ENCODE measurements at regions not wholly inside any gene's neighbourhood (a gene's known extent, or its start where the extent isn't known, plus 50 kb on each side); places are given as distances from the start of the nearest gene placed in this dataset.

DNA sequence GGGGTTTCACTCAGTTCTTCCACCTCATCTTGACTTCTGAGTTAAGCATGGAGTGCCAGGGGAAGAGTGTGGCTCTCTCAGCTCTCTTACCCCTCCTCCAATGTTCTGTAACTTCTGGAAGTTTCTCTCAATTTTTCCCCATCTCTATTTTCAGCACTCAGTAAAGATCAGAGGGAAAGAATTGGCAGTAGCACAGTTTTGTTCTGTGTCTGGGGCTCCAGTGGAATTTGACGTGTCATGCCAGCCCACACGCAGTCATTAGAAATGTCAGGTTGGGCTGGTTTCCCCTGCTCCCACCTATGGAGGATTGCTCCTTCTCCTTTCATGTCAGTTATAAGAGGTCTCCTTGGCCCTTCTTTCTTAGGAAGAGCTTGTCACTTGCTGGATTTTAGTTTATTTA is 104.6 kb upstream of the COL3A1 start:
- Mint-ChIP-seq H3K36me3 (ENCODE audit: low read depth) (peaks cover 17% of the 10 kb centered on the region), H3K4me1 (ENCODE audit: low read depth) (peaks cover 17% of the 10 kb centered on the region), H3K27me3 (ENCODE audit: low read depth) (no peaks in the 10 kb centered on the region), H3K4me3 (ENCODE audit: unreplicated experiment) (no peak overlapping the region), H3K27ac (ENCODE audit: unreplicated experiment) (peak overlapping the region; percentile 46), H3K9me3 (ENCODE audit: low read depth) (peaks cover 23% of the 10 kb centered on the region)
- no peak for DNase-seq (ENCODE audit: low spot score)
- TF ChIP-seq, protein P1, sequence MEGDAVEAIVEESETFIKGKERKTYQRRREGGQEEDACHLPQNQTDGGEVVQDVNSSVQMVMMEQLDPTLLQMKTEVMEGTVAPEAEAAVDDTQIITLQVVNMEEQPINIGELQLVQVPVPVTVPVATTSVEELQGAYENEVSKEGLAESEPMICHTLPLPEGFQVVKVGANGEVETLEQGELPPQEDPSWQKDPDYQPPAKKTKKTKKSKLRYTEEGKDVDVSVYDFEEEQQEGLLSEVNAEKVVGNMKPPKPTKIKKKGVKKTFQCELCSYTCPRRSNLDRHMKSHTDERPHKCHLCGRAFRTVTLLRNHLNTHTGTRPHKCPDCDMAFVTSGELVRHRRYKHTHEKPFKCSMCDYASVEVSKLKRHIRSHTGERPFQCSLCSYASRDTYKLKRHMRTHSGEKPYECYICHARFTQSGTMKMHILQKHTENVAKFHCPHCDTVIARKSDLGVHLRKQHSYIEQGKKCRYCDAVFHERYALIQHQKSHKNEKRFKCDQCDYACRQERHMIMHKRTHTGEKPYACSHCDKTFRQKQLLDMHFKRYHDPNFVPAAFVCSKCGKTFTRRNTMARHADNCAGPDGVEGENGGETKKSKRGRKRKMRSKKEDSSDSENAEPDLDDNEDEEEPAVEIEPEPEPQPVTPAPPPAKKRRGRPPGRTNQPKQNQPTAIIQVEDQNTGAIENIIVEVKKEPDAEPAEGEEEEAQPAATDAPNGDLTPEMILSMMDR (IDR thresholded peaks at IDR 0.05) = no peak

DNA sequence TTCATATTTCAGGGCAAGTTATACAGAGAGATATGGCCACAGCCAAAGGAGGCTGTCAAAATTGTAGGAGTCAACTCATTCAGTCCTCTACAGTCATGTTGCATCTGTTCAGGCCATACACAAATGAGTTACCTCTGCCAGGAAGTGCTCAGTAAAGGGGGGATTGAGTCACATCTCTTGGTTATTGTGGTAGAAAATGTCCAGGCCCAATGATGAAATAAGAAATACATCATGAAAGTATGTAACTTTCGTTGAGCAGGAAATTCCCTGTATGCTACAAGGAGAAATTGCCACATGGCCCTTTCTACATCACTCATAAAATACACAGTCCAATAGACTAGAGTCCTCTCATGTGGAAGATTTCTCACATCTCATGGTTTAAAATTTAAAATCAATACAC is 103.9 kb upstream of the COL3A1 start:
- TF ChIP-seq, protein P1 (IDR thresholded peaks at IDR 0.05) = no peak
- H3K9me3 Mint-ChIP-seq (ENCODE audit: low read depth) = peaks cover 16% of the 10 kb centered on the region
- H3K4me1 Mint-ChIP-seq (ENCODE audit: low read depth) = peaks cover 22% of the 10 kb centered on the region
- no peak overlapping the region for H3K4me3 Mint-ChIP-seq (ENCODE audit: unreplicated experiment)
- H3K27me3 Mint-ChIP-seq (ENCODE audit: low read depth) = no peaks in the 10 kb centered on the region
- H3K27ac Mint-ChIP-seq (ENCODE audit: unreplicated experiment) = peak overlapping the region; percentile 46
- no peak for DNase-seq (ENCODE audit: low spot score)
- H3K36me3 Mint-ChIP-seq (ENCODE audit: low read depth) = peaks cover 11% of the 10 kb centered on the region

DNA sequence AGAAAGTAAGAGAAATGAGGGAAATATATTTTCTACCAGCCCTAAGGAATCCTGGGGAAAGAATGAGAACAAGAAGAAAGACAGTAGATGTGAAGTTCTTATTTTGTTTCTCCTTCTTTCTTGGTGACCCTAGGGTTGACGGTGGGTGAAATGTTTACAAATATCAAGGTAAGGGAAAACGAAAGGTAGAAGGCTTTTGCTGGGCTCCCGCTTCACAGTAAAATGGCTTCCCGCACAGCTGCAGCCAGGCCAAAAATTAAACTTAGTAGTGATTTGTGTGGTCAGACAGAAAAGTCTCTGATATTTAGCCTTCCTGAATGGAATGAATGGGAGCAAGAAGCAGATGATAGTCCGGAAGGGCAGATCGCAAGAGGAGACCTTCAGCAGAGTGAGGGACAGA is 99.1 kb upstream of the COL3A1 start:
- no peaks in the 10 kb centered on the region for H3K9me3 Mint-ChIP-seq (ENCODE audit: low read depth)
- H3K4me3 Mint-ChIP-seq (ENCODE audit: unreplicated experiment) = no peak overlapping the region
- H3K36me3 Mint-ChIP-seq (ENCODE audit: low read depth) = no peaks in the 10 kb centered on the region
- no peaks in the 10 kb centered on the region for H3K27me3 Mint-ChIP-seq (ENCODE audit: low read depth)
- H3K27ac Mint-ChIP-seq (ENCODE audit: unreplicated experiment) = no peak overlapping the region
- H3K4me1 Mint-ChIP-seq (ENCODE audit: low read depth) = peaks cover 33% of the 10 kb centered on the region
- TF ChIP-seq, protein P1 (IDR thresholded peaks at IDR 0.05) = no peak
- DNase-seq (ENCODE audit: low spot score) = no peak

DNA sequence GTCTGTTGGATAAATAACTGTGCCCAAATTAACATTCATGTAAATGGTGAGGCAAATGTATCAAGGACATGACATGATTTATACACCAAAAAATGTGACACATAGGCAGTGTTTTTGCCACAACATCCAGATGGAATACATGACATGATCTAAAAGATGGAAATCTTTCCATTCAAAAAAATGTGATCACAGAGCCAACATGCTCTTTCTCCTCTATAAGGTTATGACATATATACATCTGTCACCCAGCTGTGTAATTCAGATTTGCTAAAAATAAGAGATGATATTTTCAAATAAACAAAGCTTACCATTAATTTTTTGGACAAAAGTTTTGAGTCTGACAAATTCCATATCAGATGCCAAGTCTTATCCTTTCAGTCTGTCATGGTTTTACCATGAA is 95.5 kb upstream of the COL3A1 start:
- H3K27ac Mint-ChIP-seq (ENCODE audit: unreplicated experiment) = no peak overlapping the region
- DNase-seq (ENCODE audit: low spot score) = no peak
- H3K4me1 Mint-ChIP-seq (ENCODE audit: low read depth) = peaks cover 38% of the 10 kb centered on the region
- TF ChIP-seq, protein P1 (IDR thresholded peaks at IDR 0.05) = no peak
- H3K36me3 Mint-ChIP-seq (ENCODE audit: low read depth) = no peaks in the 10 kb centered on the region
- H3K27me3 Mint-ChIP-seq (ENCODE audit: low read depth) = no peaks in the 10 kb centered on the region
- H3K9me3 Mint-ChIP-seq (ENCODE audit: low read depth) = peaks cover 3% of the 10 kb centered on the region
- no peak overlapping the region for H3K4me3 Mint-ChIP-seq (ENCODE audit: unreplicated experiment)

DNA sequence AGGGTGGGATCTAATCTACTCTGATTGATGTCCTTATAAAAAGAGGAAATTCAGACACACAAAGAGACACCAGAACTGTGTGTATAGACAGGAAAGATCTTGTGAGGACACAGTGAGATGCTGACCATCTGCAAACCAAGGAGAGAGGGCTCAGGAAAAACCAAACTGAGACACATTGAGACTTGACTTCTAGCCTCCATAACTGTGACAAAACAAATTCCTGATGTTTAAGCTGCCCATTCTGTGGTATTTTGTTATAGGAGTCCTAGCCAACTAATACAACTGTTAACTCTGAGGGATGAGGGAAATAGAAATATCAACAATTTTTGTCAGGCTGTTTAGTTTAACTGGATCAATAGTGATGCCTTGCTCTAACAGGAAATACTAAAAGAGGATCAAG is 93.4 kb upstream of the COL3A1 start:
- H3K4me1 Mint-ChIP-seq (ENCODE audit: low read depth) = peaks cover 35% of the 10 kb centered on the region
- no peak for DNase-seq (ENCODE audit: low spot score)
- H3K9me3 Mint-ChIP-seq (ENCODE audit: low read depth) = peaks cover 3% of the 10 kb centered on the region
- TF ChIP-seq, protein P1 (IDR thresholded peaks at IDR 0.05) = no peak
- no peaks in the 10 kb centered on the region for H3K27me3 Mint-ChIP-seq (ENCODE audit: low read depth)
- no peaks in the 10 kb centered on the region for H3K36me3 Mint-ChIP-seq (ENCODE audit: low read depth)
- H3K27ac Mint-ChIP-seq (ENCODE audit: unreplicated experiment) = peak overlapping the region; percentile 62
- H3K4me3 Mint-ChIP-seq (ENCODE audit: unreplicated experiment) = no peak overlapping the region

Measured in chondrocyte (in vitro differentiated cells).